Calu3 (cell line): ENCODE measurements at regions not wholly inside any gene's neighbourhood (a gene's known extent, or its start where the extent isn't known, plus 50 kb on each side); places are given as distances from the start of the nearest gene placed in this dataset.

Experiments used
- BruUV-seq: library from RNA; stranded (reverse); fragments of 400-500 nt; replicated peaks from 2 replicates; lab custom pipeline; 2021; lab: Mats Ljungman, UMichigan
- CTCF ChIA-PET: fragments of 300-600 bp; sonication (Branson Sonifier 250); formaldehyde crosslinking; loops from one replicate; lab custom pipeline; 2022; ENCODE audit warnings: antibody characterized with exemption; lab: Charles Lee
- DNase-seq: peaks from one replicate; pipeline ENCODE4 v3.0.0; 2022
- H3K27ac Mint-ChIP-seq: one replicate; pipeline ENCODE4 v1.8.0; 2022; ENCODE audit warnings: mixed read lengths; ENCODE audit not compliant: unreplicated experiment
- H3K27me3 Mint-ChIP-seq: one replicate; pipeline ENCODE4 v1.8.0; 2022; ENCODE audit warnings: mixed read lengths; ENCODE audit not compliant: unreplicated experiment
- H3K36me3 Mint-ChIP-seq: one replicate; pipeline ENCODE4 v1.8.0; 2022; ENCODE audit warnings: mild to moderate bottlenecking, moderate library complexity, mixed read lengths; ENCODE audit not compliant: insufficient read depth, unreplicated experiment
- H3K4me1 Mint-ChIP-seq: one replicate; pipeline ENCODE4 v1.8.0; 2022; ENCODE audit warnings: mild to moderate bottlenecking, low read depth, mixed read lengths; ENCODE audit not compliant: unreplicated experiment
- H3K4me3 Mint-ChIP-seq: one replicate; pipeline ENCODE4 v1.8.0; 2022; ENCODE audit warnings: mild to moderate bottlenecking, low read depth, moderate library complexity, mixed read lengths; ENCODE audit not compliant: unreplicated experiment
- H3K9me3 Mint-ChIP-seq: one replicate; pipeline ENCODE4 v1.8.0; 2022; ENCODE audit warnings: low read depth, mixed read lengths; ENCODE audit not compliant: unreplicated experiment
- intact Hi-C: fragments of 100-400 bp; cut with micrococcal nuclease; formaldehyde crosslinking; loops from one replicate; pipeline ENCODE4 v1.10.0; 2022; ENCODE audit not compliant: unreplicated experiment
- TF ChIP-seq, protein P1 (sequence below): fragments of 200-600 bp; IDR thresholded peaks from one replicate; pipeline ENCODE4 v1.8.0; 2022; ENCODE audit warnings: antibody characterized with exemption; ENCODE audit not compliant: unreplicated experiment

- intact Hi-C loops, result no loop called here
- Mint-ChIP-seq H3K4me1 (no peaks in the 10 kb centered on the region), H3K27ac (no peak overlapping the region), H3K27me3 (no peaks in the 10 kb centered on the region), H3K36me3 (no peaks in the 10 kb centered on the region), H3K4me3 (no peak overlapping the region), H3K9me3 (peaks cover 18% of the 10 kb centered on the region)
- no TSS peak for BruUV-seq
- TF ChIP-seq, protein P1, sequence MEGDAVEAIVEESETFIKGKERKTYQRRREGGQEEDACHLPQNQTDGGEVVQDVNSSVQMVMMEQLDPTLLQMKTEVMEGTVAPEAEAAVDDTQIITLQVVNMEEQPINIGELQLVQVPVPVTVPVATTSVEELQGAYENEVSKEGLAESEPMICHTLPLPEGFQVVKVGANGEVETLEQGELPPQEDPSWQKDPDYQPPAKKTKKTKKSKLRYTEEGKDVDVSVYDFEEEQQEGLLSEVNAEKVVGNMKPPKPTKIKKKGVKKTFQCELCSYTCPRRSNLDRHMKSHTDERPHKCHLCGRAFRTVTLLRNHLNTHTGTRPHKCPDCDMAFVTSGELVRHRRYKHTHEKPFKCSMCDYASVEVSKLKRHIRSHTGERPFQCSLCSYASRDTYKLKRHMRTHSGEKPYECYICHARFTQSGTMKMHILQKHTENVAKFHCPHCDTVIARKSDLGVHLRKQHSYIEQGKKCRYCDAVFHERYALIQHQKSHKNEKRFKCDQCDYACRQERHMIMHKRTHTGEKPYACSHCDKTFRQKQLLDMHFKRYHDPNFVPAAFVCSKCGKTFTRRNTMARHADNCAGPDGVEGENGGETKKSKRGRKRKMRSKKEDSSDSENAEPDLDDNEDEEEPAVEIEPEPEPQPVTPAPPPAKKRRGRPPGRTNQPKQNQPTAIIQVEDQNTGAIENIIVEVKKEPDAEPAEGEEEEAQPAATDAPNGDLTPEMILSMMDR, result no peak
- CTCF ChIA-PET, result no interaction called here
- DNase-seq, result no peak
Measured at GRCh38 chr18:1929720-1930119, 641.6 kb downstream of the METTL4 start.

DNA sequence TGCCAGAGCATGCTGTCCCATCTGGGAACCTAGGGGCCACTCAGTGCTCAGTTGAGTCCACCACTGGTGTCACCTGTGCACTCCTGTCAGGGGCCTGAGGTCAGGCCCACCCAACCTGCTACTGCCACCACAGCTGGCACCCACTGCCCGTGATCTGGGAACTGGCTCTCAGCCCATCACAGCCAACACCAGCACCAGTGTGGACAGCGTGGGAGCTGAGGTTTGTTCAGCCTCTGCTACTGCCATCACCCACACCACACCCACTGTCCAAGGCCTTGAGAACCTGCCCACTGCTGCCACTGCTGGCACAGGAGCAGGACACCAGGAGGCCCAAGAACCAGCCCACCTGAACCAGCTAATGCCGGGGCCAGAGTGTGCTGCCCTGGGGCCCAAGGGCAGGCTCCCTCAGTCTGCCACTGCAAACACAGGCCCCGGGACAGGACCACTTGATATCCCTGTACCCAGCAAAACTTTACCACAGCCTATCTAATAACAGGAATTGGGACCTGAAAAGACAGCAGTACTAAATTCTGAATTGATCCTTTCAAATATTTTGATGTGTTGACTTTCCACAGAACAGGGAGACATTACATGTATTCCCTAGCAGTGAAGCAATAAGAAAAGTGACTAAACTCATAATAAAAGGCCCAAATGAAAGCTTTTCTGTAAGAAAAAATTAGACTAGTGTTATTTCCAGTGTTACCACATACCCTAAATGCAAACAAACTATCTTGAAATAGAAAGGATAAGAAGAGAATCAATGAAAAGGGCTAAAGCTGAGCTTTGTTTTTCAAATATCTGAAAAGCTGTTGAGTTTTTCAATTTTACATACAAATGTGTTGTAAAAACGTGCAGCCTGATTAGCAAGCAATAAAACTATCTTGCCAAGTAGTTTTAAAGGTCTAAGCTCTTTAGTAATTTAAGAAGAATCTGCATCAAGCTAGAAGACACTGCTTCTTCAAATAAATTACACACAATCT is 640.7 kb downstream of the METTL4 start:
- CTCF ChIA-PET, result no interaction called here
- Mint-ChIP-seq H3K9me3 (peaks cover 18% of the 10 kb centered on the region), H3K27me3 (no peaks in the 10 kb centered on the region), H3K4me3 (no peak overlapping the region), H3K27ac (no peak overlapping the region), H3K36me3 (no peaks in the 10 kb centered on the region), H3K4me1 (no peaks in the 10 kb centered on the region)
- intact Hi-C loops, result no loop called here
- BruUV-seq, result no TSS peak
- TF ChIP-seq, protein P1, result no peak
- DNase-seq, result no peak

DNA sequence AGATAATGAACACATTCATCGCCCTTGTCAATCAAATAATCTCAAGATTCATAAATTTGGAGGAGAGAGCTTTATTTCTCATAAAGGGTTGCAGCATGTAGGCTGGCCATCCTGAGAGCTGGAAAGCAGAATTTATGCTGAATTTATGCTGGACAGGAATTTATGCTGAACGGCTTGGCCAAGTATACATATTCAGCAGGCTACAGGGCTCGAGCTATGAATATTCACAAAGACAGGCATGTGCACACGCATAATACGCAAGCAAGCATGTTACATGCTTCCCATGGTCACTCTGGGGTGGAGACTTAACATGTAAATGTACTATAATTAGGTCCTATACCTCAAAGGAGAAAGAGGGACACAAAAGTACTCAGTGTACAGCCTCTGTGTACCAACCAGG is 618.8 kb downstream of the METTL4 start:
- H3K27me3 Mint-ChIP-seq, result no peaks in the 10 kb centered on the region
- H3K9me3 Mint-ChIP-seq, result no peaks in the 10 kb centered on the region
- BruUV-seq, result no TSS peak
- H3K4me3 Mint-ChIP-seq, result no peak overlapping the region
- no peak for DNase-seq
- no peaks in the 10 kb centered on the region for H3K36me3 Mint-ChIP-seq
- CTCF ChIA-PET, result no interaction called here
- H3K27ac Mint-ChIP-seq, result no peak overlapping the region
- TF ChIP-seq, protein P1, result no peak
- intact Hi-C loops, result no loop called here
- H3K4me1 Mint-ChIP-seq, result no peaks in the 10 kb centered on the region

DNA sequence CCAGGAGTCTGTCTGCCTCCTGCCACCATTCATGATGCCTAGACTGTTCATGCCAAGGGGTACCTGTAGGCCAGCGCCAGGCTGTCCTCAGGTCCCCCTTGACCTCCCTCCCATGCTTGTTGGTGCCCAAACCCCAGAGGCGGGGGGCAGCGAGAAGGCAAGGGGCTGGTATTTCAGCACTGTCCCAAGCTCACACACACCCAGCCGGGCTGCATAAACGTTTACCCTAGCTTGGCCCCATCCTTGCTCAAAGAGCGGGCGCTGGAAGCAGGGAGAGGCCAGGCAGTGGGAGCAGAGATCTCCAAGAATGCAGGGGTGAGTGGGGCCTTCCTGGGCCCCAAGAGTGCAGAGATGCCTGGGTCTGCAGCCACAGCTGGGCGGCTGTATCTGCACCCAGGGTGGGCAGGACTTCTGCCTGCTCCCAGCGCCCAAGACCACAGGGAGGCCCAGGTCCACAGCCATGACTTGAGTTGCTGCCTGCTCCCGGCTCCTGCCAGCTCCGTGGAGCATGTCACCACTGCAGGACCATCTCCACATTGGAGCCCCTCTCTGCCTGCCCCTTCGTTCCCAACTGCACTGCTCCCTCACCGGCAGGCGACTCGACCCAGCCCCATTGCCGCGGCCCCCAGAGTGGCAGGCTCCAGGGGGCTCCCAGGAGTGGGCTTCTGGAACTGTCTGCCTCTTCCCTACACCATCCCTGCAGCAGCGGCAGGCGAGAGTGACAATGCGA is 616.6 kb downstream of the METTL4 start:
- no peaks in the 10 kb centered on the region for H3K36me3 Mint-ChIP-seq
- no peak overlapping the region for H3K4me3 Mint-ChIP-seq
- no TSS peak for BruUV-seq
- no peaks in the 10 kb centered on the region for H3K9me3 Mint-ChIP-seq
- CTCF ChIA-PET, result no interaction called here
- DNase-seq, result no peak
- no peaks in the 10 kb centered on the region for H3K27me3 Mint-ChIP-seq
- H3K4me1 Mint-ChIP-seq, result no peaks in the 10 kb centered on the region
- intact Hi-C loops, result no loop called here
- TF ChIP-seq, protein P1, result no peak
- H3K27ac Mint-ChIP-seq, result no peak overlapping the region
